Neural progenitor cell (in vitro differentiated cells): ENCODE measurements at regions not wholly inside any gene's neighbourhood (a gene's known extent, or its start where the extent isn't known, plus 50 kb on each side); places are given as distances from the start of the nearest gene placed in this dataset.

Source experiments
- EZH2 ChIP-seq: fragments of 200-600 bp; sonication (generic); IDR thresholded peaks from 2 replicates; pipeline ENCODE4 v1.6.1; 2017; ENCODE audit warnings: antibody characterized with exemption, mild to moderate bottlenecking, moderate library complexity
- EZH2phosphoT487 ChIP-seq: fragments of 200-600 bp; sonication (generic); IDR thresholded peaks from 2 replicates; pipeline ENCODE4 v1.6.1; 2017; ENCODE audit warnings: antibody characterized with exemption
- TF ChIP-seq, protein P1 (sequence below): fragments of 200-600 bp; sonication (generic); IDR thresholded peaks from 2 replicates; pipeline ENCODE4 v1.5.1; 2017; ENCODE audit warnings: antibody characterized with exemption, mild to moderate bottlenecking

DNA sequence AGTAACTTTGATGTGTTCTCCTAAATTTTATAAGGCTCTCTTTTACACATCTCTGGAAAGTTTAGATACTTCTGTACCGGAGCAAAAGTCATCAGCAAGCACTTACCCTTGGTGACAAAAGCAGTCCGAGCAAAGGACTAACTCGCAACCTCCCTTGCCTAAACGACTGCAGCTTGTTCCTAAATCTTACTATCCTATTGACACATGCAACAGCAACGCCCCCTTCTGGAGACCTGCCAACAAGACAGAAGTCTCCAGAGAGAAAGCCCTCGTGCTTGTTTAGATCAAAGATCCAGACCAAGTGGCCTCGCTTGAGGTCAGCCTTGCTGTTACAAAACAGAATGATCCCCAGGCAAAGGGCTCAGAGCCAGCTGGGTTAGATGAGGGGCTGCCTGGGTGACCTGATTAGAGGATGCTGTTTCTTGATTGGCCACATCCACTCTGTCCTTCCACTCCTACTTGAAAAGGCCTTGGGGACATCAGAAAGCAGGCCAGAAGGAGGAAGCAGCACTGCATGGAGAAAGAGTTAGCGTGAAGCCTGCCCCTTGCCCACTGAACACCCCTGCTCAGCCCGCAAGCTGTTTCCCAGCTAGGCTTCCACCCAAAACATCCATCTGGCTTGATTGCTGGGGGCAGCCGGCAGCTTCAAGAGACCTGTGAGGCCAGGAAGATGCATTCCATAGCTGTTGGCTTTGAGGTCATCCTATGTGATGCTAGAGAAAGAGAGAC is 94.3 kb downstream of the HNRNPLL start:
- TF ChIP-seq, protein P1, sequence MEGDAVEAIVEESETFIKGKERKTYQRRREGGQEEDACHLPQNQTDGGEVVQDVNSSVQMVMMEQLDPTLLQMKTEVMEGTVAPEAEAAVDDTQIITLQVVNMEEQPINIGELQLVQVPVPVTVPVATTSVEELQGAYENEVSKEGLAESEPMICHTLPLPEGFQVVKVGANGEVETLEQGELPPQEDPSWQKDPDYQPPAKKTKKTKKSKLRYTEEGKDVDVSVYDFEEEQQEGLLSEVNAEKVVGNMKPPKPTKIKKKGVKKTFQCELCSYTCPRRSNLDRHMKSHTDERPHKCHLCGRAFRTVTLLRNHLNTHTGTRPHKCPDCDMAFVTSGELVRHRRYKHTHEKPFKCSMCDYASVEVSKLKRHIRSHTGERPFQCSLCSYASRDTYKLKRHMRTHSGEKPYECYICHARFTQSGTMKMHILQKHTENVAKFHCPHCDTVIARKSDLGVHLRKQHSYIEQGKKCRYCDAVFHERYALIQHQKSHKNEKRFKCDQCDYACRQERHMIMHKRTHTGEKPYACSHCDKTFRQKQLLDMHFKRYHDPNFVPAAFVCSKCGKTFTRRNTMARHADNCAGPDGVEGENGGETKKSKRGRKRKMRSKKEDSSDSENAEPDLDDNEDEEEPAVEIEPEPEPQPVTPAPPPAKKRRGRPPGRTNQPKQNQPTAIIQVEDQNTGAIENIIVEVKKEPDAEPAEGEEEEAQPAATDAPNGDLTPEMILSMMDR, result peak; percentile 89
- TF ChIP-seq EZH2phosphoT487, result no peak
- TF ChIP-seq EZH2, result no peak
